ENCODE measurements at regions not wholly inside any gene's neighbourhood (a gene's known extent, or its start where the extent isn't known, plus 50 kb on each side); places are given as distances from the start of the nearest gene placed in this dataset.

- ChIA-PET POLR2A (no interaction called here), CTCF (no interaction called here)
- H3K36me3 ChIP-seq (ENCODE audit: control insufficient read depth, insufficient read depth, low read length), result no peaks in the 10 kb centered on the region
- no peak for DNase-seq (ENCODE audit: low read depth)
- H3K27me3 ChIP-seq (ENCODE audit: control insufficient read depth, insufficient read depth, low read length), result no peaks in the 10 kb centered on the region
- H3K4me3 ChIP-seq (ENCODE audit: low read depth, low read length), result no peak overlapping the region
- no peak for TF ChIP-seq CTCF (IDR thresholded peaks at IDR 0.05; ENCODE audit: insufficient read depth, low read depth, low read length)
Observed at GRCh38 chr13:111976474-111977178, 90.3 kb upstream of the SOX1 start.

- CTCF ChIA-PET, result no interaction called here
Observed at GRCh38 chr13:111977179-111977506, 89.8 kb upstream of the SOX1 start.

DNA sequence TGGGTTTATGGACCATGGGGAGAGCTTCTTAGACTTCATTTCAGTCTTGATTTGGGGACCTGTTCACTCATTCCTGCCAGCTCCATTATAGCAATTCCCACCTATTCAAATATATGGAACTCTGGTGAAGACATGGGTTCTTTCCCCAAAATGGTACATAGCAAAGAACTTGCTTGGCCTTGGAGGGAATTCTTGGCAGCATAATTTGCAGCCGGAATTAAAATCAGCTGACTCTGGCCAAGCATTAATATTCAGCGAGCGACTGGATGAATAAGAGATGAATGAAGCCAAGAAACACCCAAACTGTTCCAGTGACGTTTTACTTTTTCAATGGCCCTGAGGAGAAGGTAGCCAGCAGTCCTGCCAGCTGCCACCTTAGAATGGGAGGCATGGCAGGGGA, 88.4 kb upstream of the SOX1 start:
- H3K4me3 ChIP-seq (ENCODE audit: low read depth, low read length), result no peak overlapping the region
- no peaks in the 10 kb centered on the region for H3K36me3 ChIP-seq (ENCODE audit: control insufficient read depth, insufficient read depth, low read length)
- no peaks in the 10 kb centered on the region for H3K27me3 ChIP-seq (ENCODE audit: control insufficient read depth, insufficient read depth, low read length)
- DNase-seq (ENCODE audit: low read depth), result no peak
- CTCF ChIA-PET, result no interaction called here
- TF ChIP-seq CTCF (IDR thresholded peaks at IDR 0.05; ENCODE audit: insufficient read depth, low read depth, low read length), result no peak
- POLR2A ChIA-PET, result no interaction called here

More at GRCh38 chr13:111977179-111977506, 89.8 kb upstream of the SOX1 start:
- no peaks in the 10 kb centered on the region for H3K36me3 ChIP-seq (ENCODE audit: control insufficient read depth, insufficient read depth, low read length)
- no peak for DNase-seq (ENCODE audit: low read depth)
- no peak overlapping the region for H3K4me3 ChIP-seq (ENCODE audit: low read depth, low read length)
- no peak for TF ChIP-seq CTCF (IDR thresholded peaks at IDR 0.05; ENCODE audit: insufficient read depth, low read depth, low read length)
- POLR2A ChIA-PET, result no interaction called here
- H3K27me3 ChIP-seq (ENCODE audit: control insufficient read depth, insufficient read depth, low read length), result no peaks in the 10 kb centered on the region

DNA sequence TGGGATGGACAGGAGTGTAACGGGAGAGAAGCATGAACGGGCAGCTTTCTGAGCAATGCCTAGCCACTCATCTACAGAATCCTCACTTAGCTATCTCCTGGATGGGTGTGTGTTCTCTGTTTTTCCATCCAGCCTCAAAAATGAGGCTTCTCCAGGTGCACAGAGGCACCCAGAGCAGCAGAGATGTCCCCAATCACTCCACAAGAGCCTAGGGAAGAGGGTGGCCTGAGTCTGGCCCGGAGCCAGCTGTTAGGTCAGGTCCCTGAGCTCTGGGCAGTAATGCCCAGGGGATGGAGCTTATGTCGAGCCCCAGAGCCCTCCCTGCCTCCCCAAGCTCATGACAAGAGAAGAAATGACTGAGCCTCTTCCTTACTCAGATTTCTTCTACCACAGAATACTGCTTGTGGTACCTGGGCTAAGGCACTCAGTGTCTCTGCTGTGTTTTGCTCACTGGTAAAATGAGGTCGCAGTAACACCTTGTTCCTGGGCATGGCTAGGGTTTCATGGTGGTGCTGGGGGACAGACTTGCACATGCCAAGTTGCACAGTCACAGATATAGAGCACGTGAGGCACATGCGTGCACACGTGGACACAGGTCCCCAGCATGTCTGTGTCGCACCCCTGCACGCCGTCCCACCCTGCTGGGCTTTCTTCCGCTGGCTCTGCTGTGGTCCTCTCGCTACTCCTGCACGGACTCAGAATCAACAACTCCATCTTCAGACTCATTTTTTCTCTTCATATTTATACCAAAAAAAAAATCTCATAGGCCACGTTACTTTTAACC, 86.6 kb upstream of the SOX1 start:
- Histone ChIP-seq H3K27me3 (ENCODE audit: control insufficient read depth, insufficient read depth, low read length) (no peaks in the 10 kb centered on the region), H3K36me3 (ENCODE audit: control insufficient read depth, insufficient read depth, low read length) (no peaks in the 10 kb centered on the region), H3K4me3 (ENCODE audit: low read depth, low read length) (no peak overlapping the region)
- POLR2A ChIA-PET, result no interaction called here
- DNase-seq (ENCODE audit: low read depth), result no peak
- no peak for TF ChIP-seq CTCF (IDR thresholded peaks at IDR 0.05; ENCODE audit: insufficient read depth, low read depth, low read length)
- CTCF ChIA-PET, result no interaction called here

GRCh38 chr13:111981006-111981405, 85.9 kb upstream of the SOX1 start:
- POLR2A ChIA-PET, result no interaction called here
- H3K36me3 ChIP-seq (ENCODE audit: control insufficient read depth, insufficient read depth, low read length), result no peaks in the 10 kb centered on the region
- CTCF ChIA-PET, result no interaction called here
- no peak for TF ChIP-seq CTCF (IDR thresholded peaks at IDR 0.05; ENCODE audit: insufficient read depth, low read depth, low read length)
- H3K4me3 ChIP-seq (ENCODE audit: low read depth, low read length), result no peak overlapping the region
- no peaks in the 10 kb centered on the region for H3K27me3 ChIP-seq (ENCODE audit: control insufficient read depth, insufficient read depth, low read length)
- DNase-seq (ENCODE audit: low read depth), result no peak

Measured in BJ (cell line).